ENCODE measurements at regions not wholly inside any gene's neighbourhood (a gene's known extent, or its start where the extent isn't known, plus 50 kb on each side); places are given as distances from the start of the nearest gene placed in this dataset.

DNA sequence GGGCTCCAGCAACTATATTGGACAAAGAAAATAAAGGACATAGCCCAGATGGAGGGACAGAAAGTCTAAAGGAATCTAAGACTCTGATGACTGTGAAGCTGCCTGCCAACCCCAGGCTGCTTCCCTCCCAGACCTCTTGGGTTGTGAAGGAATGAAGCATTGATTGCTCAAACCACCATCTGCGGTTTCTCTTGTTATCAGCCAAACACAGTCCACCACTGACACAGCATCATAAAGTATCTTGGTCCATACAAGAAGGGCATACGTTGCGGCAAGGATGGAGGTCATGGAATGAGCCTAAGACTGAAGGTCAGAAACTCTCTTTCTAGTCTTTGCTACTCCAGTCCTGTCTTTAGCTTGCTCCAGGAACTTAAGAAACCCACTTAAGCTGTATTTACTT lies 58.5 kb upstream of the PLXNC1 start:
- TF ChIP-seq, protein P1, sequence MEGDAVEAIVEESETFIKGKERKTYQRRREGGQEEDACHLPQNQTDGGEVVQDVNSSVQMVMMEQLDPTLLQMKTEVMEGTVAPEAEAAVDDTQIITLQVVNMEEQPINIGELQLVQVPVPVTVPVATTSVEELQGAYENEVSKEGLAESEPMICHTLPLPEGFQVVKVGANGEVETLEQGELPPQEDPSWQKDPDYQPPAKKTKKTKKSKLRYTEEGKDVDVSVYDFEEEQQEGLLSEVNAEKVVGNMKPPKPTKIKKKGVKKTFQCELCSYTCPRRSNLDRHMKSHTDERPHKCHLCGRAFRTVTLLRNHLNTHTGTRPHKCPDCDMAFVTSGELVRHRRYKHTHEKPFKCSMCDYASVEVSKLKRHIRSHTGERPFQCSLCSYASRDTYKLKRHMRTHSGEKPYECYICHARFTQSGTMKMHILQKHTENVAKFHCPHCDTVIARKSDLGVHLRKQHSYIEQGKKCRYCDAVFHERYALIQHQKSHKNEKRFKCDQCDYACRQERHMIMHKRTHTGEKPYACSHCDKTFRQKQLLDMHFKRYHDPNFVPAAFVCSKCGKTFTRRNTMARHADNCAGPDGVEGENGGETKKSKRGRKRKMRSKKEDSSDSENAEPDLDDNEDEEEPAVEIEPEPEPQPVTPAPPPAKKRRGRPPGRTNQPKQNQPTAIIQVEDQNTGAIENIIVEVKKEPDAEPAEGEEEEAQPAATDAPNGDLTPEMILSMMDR (IDR thresholded peaks at IDR 0.05): no peak
- TF ChIP-seq POLR2A (IDR thresholded peaks at IDR 0.05): no peak

Data from esophagus squamous epithelium (tissue), 4 donors.